ENCODE measurements at regions not wholly inside any gene's neighbourhood (a gene's known extent, or its start where the extent isn't known, plus 50 kb on each side); places are given as distances from the start of the nearest gene placed in this dataset.

GRCh38 chr2:117536139-117536538 lies 278.4 kb upstream of the DDX18 start:
- peaks cover 0 to 6% (median 0%) of the 10 kb centered on the region in 4 experiments; a peak in 1 of 8 replicates for H3K36me3 ChIP-seq (ENCODE audit: control insufficient read depth in 2 of 4, insufficient read depth in 4 of 4, low read length in 3 of 4)
- DNase-seq (ENCODE audit: low read depth in 1 of 2, low spot score in 2 of 2): no peak
- CTCF ChIA-PET (ENCODE audit: partially characterized antibody): interaction anchor here (0.6 to 5.1 kb wide), 37 partner anchors 10 to 790 kb away, joined by 3 to 43 read pairs (median 4); partner anchors contain the start of gene DDX18
- no peaks in the 10 kb centered on the region for H4K20me1 ChIP-seq (replicated peaks in 1 of 2; ENCODE audit: control insufficient read depth in 1 of 2, insufficient read depth in 2 of 2, low read length in 2 of 2)
- H3K9ac ChIP-seq (replicated peaks in 1 of 4; ENCODE audit: extremely low read depth in 1 of 4, low read depth in 3 of 4, low read length in 3 of 4): no peak overlapping the region
- H2BK15ac ChIP-seq (ENCODE audit: low read length): no peak overlapping the region
- H3K9me3 ChIP-seq (ENCODE audit: insufficient read depth in 2 of 2, low read depth in 1 of 2, low read length in 1 of 2): peaks cover 16 to 18% of the 10 kb centered on the region in 2 experiments
- H3K23ac ChIP-seq (ENCODE audit: insufficient read length): no peak overlapping the region
- H4K91ac ChIP-seq (replicated peaks; ENCODE audit: insufficient read length, low read length): no peak overlapping the region
- H4K5ac ChIP-seq (ENCODE audit: insufficient read length, low read depth, low read length): no peak overlapping the region
- H3K18ac ChIP-seq (ENCODE audit: extremely low read depth, low read length): no peak overlapping the region
- no peak for TF ChIP-seq ATF3 (IDR thresholded peaks at IDR 0.05; ENCODE audit: insufficient read depth, low read depth, low read length)
- TF ChIP-seq EP300 (IDR thresholded peaks at IDR 0.05; ENCODE audit: borderline replicate concordance in 1 of 2, low read depth in 2 of 2, low read length in 2 of 2): no peak
- TF ChIP-seq FOSL1 (IDR thresholded peaks at IDR 0.05; ENCODE audit: insufficient read depth, low read depth, low read length): no peak
- TF ChIP-seq CBX8 (IDR thresholded peaks at IDR 0.05; ENCODE audit: borderline replicate concordance, low read depth, low read length): no peak
- no peak for TF ChIP-seq KDM5A (IDR thresholded peaks at IDR 0.05; ENCODE audit: low read length)
- TF ChIP-seq RAD21 (IDR thresholded peaks at IDR 0.05 in 1 of 2, conservative IDR thresholded peaks at IDR 0.05 in 1 of 2; ENCODE audit: low read depth in 2 of 2, low read length in 2 of 2): peak; percentile 78 to 82
- no peak for TF ChIP-seq JUND (IDR thresholded peaks at IDR 0.05; ENCODE audit: low read length)
- peak; percentile 54 to 84 (median 71) for TF ChIP-seq CTCF (IDR thresholded peaks at IDR 0.05; ENCODE audit: control extremely low read depth in 1 of 3, insufficient read depth in 1 of 3, low read depth in 1 of 3, low read length in 3 of 3)
- TF ChIP-seq KDM4A (IDR thresholded peaks at IDR 0.05; ENCODE audit: low read depth, low read length, severe bottlenecking): no peak
- TF ChIP-seq HDAC6 (IDR thresholded peaks at IDR 0.05; ENCODE audit: low read depth, low read length): no peak
- no peak overlapping the region for H2AFZ ChIP-seq (ENCODE audit: low read length)
- H4K8ac ChIP-seq (ENCODE audit: extremely low read depth, insufficient read depth, low read length): no peak overlapping the region
- H2BK12ac ChIP-seq (ENCODE audit: low read depth, low read length): peak overlapping the region; percentile 80; the same call in 1 of the 2 replicates
- H2BK20ac ChIP-seq (ENCODE audit: low read length): no peak overlapping the region
- no peak overlapping the region for H3K27ac ChIP-seq (ENCODE audit: low read depth, low read length)
- no peaks in the 10 kb centered on the region for H3K4me1 ChIP-seq (replicated peaks in 1 of 4; ENCODE audit: control insufficient read depth in 3 of 4, insufficient read depth in 4 of 4, low read length in 3 of 4)
- no peak overlapping the region for H3K56ac ChIP-seq (replicated peaks; ENCODE audit: insufficient read length, low read depth, low read length)
- H3K79me1 ChIP-seq (ENCODE audit: low read depth, low read length): no peaks in the 10 kb centered on the region
- no peak overlapping the region for H3K4ac ChIP-seq (replicated peaks; ENCODE audit: insufficient read length, low read depth, low read length)
- POLR2A ChIA-PET (ENCODE audit: partially characterized antibody): interaction anchor here (1.1 kb wide), 1 partner anchor 17 kb away, joined by 3 read pairs; no protein-coding TSS in a partner anchor
- FAIRE-seq: peak; percentile 84
- H3K79me2 ChIP-seq (ENCODE audit: control insufficient read depth in 1 of 2, insufficient read depth in 2 of 2, low read length in 2 of 2): no peaks in the 10 kb centered on the region
- H3K23me2 ChIP-seq (ENCODE audit: low read depth, low read length): no peaks in the 10 kb centered on the region
- H3K4me3 ChIP-seq (ENCODE audit: extremely low read depth in 1 of 4, insufficient read depth in 2 of 4, low read depth in 3 of 4, low read length in 4 of 4): no peak overlapping the region
- H3K27me3 ChIP-seq (replicated peaks in 1 of 4; ENCODE audit: control insufficient read depth in 3 of 4, extremely low read depth in 1 of 4, insufficient read depth in 3 of 4, low read length in 3 of 4): no peaks in the 10 kb centered on the region
- no peak overlapping the region for H3K4me2 ChIP-seq (ENCODE audit: insufficient read depth in 1 of 2, low read depth in 2 of 2, low read length in 2 of 2)
- H2BK120ac ChIP-seq (replicated peaks; ENCODE audit: low read depth, low read length): no peak overlapping the region
- no peak overlapping the region for H3K14ac ChIP-seq (ENCODE audit: insufficient read length)
- WGBS, 2 experiments (ENCODE audit: extremely low coverage in 1 of 2, insufficient coverage in 1 of 2, insufficient read length in 1 of 2, insufficient replicate concordance in 2 of 2, low coverage in 1 of 2, low lambda C conversion rate in 2 of 2, missing lambda C conversion rate in 1 of 2): 25% methylated on average over 2 of the region's 2 CpGs; no CpG with 5 or more reads in 1 of the 2 experiments
- no peak overlapping the region for H2BK5ac ChIP-seq (ENCODE audit: low read depth, low read length)
- no peak overlapping the region for H2AK5ac ChIP-seq (ENCODE audit: low read depth, low read length)
